Activated T-helper 2 cell treated with anti-CD3 and anti-CD28 coated beads, Interferon-gamma antibody, Interleukin-2, Interleukin-4, amounts not matched to agents 10 μg/mL and 5 μg/mL and 100 μg/mL, durations not matched to agents 14 hours and 24 hours and 36 hours (primary cell): ENCODE measurements at regions not wholly inside any gene's neighbourhood (a gene's known extent, or its start where the extent isn't known, plus 50 kb on each side); places are given as distances from the start of the nearest gene placed in this dataset.
A peak's percentile ranks its signal among the peaks of the same experiment; 100 is the strongest.

Source experiments
- DNase-seq: peaks from one replicate; pipeline ENCODE4 v3.0.0; 2021; ENCODE audit warnings: low spot score
- H3K27ac Mint-ChIP-seq: one replicate; pipeline ENCODE4 v1.8.0; 2021; ENCODE audit warnings: mixed read lengths
- H3K27me3 Mint-ChIP-seq: one replicate; pipeline ENCODE4 v1.8.0; 2021; ENCODE audit warnings: low read depth, mixed read lengths
- H3K36me3 Mint-ChIP-seq: one replicate; pipeline ENCODE4 v1.8.0; 2021; ENCODE audit warnings: low read depth, mixed read lengths
- H3K4me1 Mint-ChIP-seq: one replicate; pipeline ENCODE4 v1.8.0; 2021; ENCODE audit warnings: low read depth, mixed read lengths
- H3K4me3 Mint-ChIP-seq: one replicate; pipeline ENCODE4 v1.8.0; 2021; ENCODE audit warnings: low read depth, mild to moderate bottlenecking, moderate library complexity, mixed read lengths
- H3K9me3 Mint-ChIP-seq: one replicate; pipeline ENCODE4 v1.8.0; 2021; ENCODE audit warnings: mixed read lengths
- intact Hi-C: fragments of 100-400 bp; cut with micrococcal nuclease; formaldehyde crosslinking; loops from one replicate; pipeline ENCODE4 v1.15.1; 2023

DNA sequence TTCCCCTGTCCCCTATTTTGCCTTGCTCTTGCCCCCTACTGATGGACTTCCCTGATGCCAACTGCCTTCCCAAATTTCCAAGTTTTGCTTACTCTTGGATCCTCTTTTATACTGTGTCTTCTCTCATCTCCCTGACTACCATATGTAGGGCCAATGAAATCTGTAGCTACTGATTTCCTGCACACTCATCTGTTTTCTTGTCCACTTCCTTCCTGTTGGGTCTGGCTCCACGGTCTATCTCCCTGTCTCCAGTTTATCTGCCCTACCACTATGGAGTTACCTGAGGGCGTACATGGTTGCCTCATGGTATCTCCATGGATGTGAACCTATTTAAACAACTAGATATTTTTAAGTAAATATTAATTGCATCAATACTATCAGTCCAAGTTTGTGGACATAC lies 140.3 kb upstream of the MCHR2 start:
- intact Hi-C loops, result no loop called here
- H3K27ac Mint-ChIP-seq, result no peak overlapping the region
- no peaks in the 10 kb centered on the region for H3K27me3 Mint-ChIP-seq
- no peak overlapping the region for H3K4me3 Mint-ChIP-seq
- no peak for DNase-seq
- peaks cover 29% of the 10 kb centered on the region for H3K9me3 Mint-ChIP-seq
- peaks cover 23% of the 10 kb centered on the region for H3K4me1 Mint-ChIP-seq
- H3K36me3 Mint-ChIP-seq, result peaks cover 31% of the 10 kb centered on the region

DNA sequence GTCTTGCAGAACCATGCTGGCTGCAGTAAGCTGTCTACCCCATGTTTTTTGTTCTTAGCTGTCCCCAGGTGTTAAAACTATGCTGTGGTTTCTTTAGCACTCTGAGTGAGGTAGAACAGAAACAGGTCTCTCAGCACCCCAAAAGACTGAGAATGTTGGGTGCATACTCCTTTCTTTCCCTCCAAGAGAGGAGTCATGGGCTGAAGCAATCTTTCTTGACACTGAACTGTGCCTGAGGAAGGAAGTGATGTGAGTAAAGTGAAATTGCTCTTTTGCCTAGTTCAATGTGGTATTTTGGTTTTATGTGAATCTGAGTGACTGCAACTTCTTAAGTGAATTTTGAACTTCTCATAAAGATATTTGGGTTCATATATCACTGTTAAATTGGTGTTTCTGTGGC lies 138.0 kb upstream of the MCHR2 start:
- H3K9me3 Mint-ChIP-seq, result peaks cover 29% of the 10 kb centered on the region
- no peaks in the 10 kb centered on the region for H3K27me3 Mint-ChIP-seq
- peak overlapping the region; percentile 28 for H3K27ac Mint-ChIP-seq
- intact Hi-C loops, result no loop called here
- no peak for DNase-seq
- no peak overlapping the region for H3K4me3 Mint-ChIP-seq
- H3K36me3 Mint-ChIP-seq, result peaks cover 35% of the 10 kb centered on the region
- peaks cover 28% of the 10 kb centered on the region for H3K4me1 Mint-ChIP-seq

DNA sequence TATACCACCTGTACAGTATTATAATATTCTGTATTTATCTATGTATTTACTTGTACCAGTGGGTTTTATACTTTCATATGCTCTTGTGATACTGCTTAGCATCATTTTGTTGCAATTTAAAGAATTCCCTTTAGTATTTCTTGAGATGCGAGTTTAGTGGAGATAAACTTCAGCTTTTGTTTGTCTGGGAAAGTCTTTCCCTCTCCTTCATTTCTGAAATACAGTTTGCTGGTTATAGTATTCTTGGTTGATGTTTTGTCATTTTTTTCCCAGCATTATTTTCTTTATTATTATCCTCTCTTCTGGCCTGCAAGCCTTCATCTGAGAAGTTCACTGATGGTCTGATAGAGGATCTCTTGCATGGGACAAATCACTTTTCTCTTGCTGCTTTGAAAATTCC lies 136.6 kb upstream of the MCHR2 start:
- Mint-ChIP-seq H3K4me1 (peaks cover 30% of the 10 kb centered on the region), H3K27ac (no peak overlapping the region), H3K9me3 (peaks cover 29% of the 10 kb centered on the region), H3K36me3 (peaks cover 35% of the 10 kb centered on the region), H3K4me3 (no peak overlapping the region), H3K27me3 (no peaks in the 10 kb centered on the region)
- DNase-seq, result no peak
- intact Hi-C loops, result no loop called here

GRCh38 chr6:100126790-100127484 lies 132.9 kb upstream of the MCHR2 start:
- Mint-ChIP-seq H3K9me3 (peaks cover 21% of the 10 kb centered on the region), H3K36me3 (peaks cover 23% of the 10 kb centered on the region), H3K4me1 (peaks cover 19% of the 10 kb centered on the region), H3K27me3 (no peaks in the 10 kb centered on the region), H3K4me3 (no peak overlapping the region), H3K27ac (peak overlapping the region; percentile 77)
- intact Hi-C loops, result loop anchor here (1.0 to 2.0 kb wide), 2 partner anchors 45 to 104 kb away; no protein-coding TSS in a partner anchor
- no peak for DNase-seq

- Mint-ChIP-seq H3K27me3 (no peaks in the 10 kb centered on the region), H3K9me3 (no peaks in the 10 kb centered on the region), H3K27ac (no peak overlapping the region), H3K36me3 (no peaks in the 10 kb centered on the region), H3K4me1 (peaks cover 26% of the 10 kb centered on the region), H3K4me3 (no peak overlapping the region)
- DNase-seq, result no peak
- intact Hi-C loops, result loop anchor here (5.0 kb wide), 1 partner anchor 225 kb away; no protein-coding TSS in a partner anchor
Observed at GRCh38 chr6:100121854-100122609, 128.0 kb upstream of the MCHR2 start.

DNA sequence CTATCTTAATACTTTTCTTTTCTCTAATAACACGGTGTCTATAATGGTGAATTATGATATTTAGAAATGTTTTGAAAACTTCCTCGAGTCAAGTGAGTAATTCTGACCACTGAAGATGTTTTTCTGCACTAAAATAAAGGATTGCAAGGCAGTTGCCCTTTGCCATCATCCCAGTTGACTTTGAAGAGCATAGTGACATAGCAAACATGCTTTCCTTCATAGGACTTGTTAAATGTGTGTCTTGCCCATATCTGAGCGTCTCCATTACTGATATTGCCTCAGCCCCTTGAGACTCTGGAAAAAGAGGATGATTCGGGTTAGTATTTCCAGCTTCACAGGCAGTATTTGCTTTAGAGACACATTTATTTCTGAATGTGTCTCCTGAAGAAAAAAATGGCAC lies 125.2 kb upstream of the MCHR2 start:
- intact Hi-C loops, result loop anchor here (5.0 kb wide), 1 partner anchor 538 kb away; no protein-coding TSS in a partner anchor

GRCh38 chr6:100118301-100118700 lies 124.3 kb upstream of the MCHR2 start:
- Mint-ChIP-seq H3K4me1 (peaks cover 24% of the 10 kb centered on the region), H3K36me3 (no peaks in the 10 kb centered on the region), H3K4me3 (no peak overlapping the region), H3K27ac (no peak overlapping the region), H3K27me3 (peaks cover 9% of the 10 kb centered on the region), H3K9me3 (no peaks in the 10 kb centered on the region)
- no peak for DNase-seq
- intact Hi-C loops, result loop anchor here (5.0 kb wide), 1 partner anchor 539 kb away; no protein-coding TSS in a partner anchor

More for the DNA sequence above, 125.2 kb upstream of the MCHR2 start:
- Mint-ChIP-seq H3K36me3 (no peaks in the 10 kb centered on the region), H3K27me3 (peaks cover 5% of the 10 kb centered on the region), H3K4me1 (peaks cover 24% of the 10 kb centered on the region), H3K27ac (no peak overlapping the region), H3K9me3 (no peaks in the 10 kb centered on the region), H3K4me3 (no peak overlapping the region)
- no peak for DNase-seq

DNA sequence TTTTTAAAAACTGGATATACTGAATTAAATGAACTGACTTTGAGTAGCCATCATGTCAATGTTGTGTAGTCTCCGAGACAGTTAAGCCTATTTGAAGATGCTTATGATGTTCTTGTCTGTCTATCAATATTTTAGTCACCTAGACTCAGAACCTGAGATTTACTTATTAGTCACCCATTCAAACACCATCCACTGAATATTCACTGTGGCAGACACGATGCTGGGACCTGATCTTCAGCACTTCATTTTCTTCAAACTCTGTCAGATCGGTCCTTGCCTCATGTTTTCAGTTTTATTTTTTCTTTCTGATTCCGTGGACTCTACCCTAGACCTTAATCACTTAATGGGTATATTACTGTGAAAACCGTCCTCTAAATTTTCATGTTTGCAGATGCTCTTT lies 123.7 kb upstream of the MCHR2 start:
- intact Hi-C loops, result loop anchor here (5.0 kb wide), 1 partner anchor 540 kb away; no protein-coding TSS in a partner anchor
- H3K4me1 Mint-ChIP-seq, result peaks cover 24% of the 10 kb centered on the region
- no peak overlapping the region for H3K27ac Mint-ChIP-seq

GRCh38 chr6:100116411-100117194 lies 122.6 kb upstream of the MCHR2 start:
- Mint-ChIP-seq H3K9me3 (no peaks in the 10 kb centered on the region), H3K4me1 (peaks cover 16% of the 10 kb centered on the region), H3K36me3 (no peaks in the 10 kb centered on the region), H3K27me3 (peaks cover 13% of the 10 kb centered on the region), H3K27ac (no peak overlapping the region), H3K4me3 (no peak overlapping the region)
- intact Hi-C loops, result loop anchor here (1.0 to 5.0 kb wide), 2 partner anchors 363 to 541 kb away; no protein-coding TSS in a partner anchor
- no peak for DNase-seq

More for the DNA sequence above, 123.7 kb upstream of the MCHR2 start:
- peaks cover 13% of the 10 kb centered on the region for H3K27me3 Mint-ChIP-seq
- no peaks in the 10 kb centered on the region for H3K36me3 Mint-ChIP-seq
- H3K4me3 Mint-ChIP-seq, result no peak overlapping the region
- H3K9me3 Mint-ChIP-seq, result no peaks in the 10 kb centered on the region
- DNase-seq, result no peak

- Mint-ChIP-seq H3K4me3 (no peak overlapping the region), H3K36me3 (no peaks in the 10 kb centered on the region), H3K27me3 (peaks cover 17% of the 10 kb centered on the region), H3K27ac (no peak overlapping the region), H3K9me3 (no peaks in the 10 kb centered on the region), H3K4me1 (peaks cover 12% of the 10 kb centered on the region)
- DNase-seq, result no peak
- intact Hi-C loops, result loop anchor here (1.0 to 5.0 kb wide), 2 partner anchors 364 to 542 kb away; no protein-coding TSS in a partner anchor
Observed at GRCh38 chr6:100115407-100116101, 121.5 kb upstream of the MCHR2 start.

GRCh38 chr6:100112855-100113508 lies 119.0 kb upstream of the MCHR2 start:
- Mint-ChIP-seq H3K27me3 (peaks cover 20% of the 10 kb centered on the region), H3K4me1 (peaks cover 10% of the 10 kb centered on the region), H3K9me3 (no peaks in the 10 kb centered on the region), H3K36me3 (no peaks in the 10 kb centered on the region), H3K4me3 (no peak overlapping the region), H3K27ac (no peak overlapping the region)
- DNase-seq, result no peak
- intact Hi-C loops, result no loop called here
